CD4-positive, alpha-beta T cell treated with Interleukin-12 subunit alpha and Interleukin-12 subunit beta, for 1 hour (primary cell): ENCODE measurements at regions not wholly inside any gene's neighbourhood (a gene's known extent, or its start where the extent isn't known, plus 50 kb on each side); places are given as distances from the start of the nearest gene placed in this dataset.
"Not testable (repeated sequence)": the region's sequence is repeated elsewhere in the genome, so short reads cannot be mapped to it uniquely, and the experiment has no call there.

Source experiments
- DNase-seq: peaks from one replicate; pipeline ENCODE4 v3.0.0-alpha.2; 2020

DNA sequence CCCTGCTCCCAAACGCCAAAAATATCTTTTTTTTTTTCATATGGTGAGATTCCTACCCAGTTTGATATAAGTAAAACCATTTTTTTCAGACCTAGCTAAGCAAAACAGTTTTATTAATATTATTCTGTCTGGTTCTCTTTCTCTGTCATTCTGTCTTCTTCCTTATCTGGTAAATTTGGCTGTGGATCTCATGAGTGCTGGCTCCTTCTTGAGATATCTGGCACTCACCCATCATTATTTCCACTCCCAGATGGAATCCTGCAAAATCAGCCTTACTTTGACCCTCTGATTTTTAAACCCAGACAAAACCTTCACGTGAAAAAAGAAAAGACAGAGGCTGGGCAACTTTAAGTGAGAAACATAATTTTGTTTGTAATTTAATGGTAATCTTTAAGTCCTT is 373.6 kb downstream of the NYAP2 start:
- DNase-seq = no peak

DNA sequence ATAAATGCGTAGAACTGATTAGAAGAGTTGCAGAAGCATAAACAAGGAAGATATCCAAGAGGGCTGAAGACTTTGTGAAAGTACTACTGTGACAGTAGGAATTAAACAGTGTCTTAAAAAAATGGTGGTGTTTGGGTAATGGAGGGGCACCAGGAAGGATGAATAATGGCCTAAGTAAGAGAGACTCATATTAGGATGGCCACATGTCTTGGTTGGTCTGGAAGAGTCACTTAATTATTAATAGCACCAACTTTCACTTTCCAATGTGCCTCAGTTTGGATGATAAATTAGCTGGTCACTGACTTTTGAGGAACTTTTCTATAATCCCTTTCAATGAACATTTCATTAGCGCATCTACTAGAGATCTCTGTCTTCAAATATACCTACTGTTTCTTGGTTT is 372.2 kb downstream of the NYAP2 start:
- DNase-seq = no peak

DNA sequence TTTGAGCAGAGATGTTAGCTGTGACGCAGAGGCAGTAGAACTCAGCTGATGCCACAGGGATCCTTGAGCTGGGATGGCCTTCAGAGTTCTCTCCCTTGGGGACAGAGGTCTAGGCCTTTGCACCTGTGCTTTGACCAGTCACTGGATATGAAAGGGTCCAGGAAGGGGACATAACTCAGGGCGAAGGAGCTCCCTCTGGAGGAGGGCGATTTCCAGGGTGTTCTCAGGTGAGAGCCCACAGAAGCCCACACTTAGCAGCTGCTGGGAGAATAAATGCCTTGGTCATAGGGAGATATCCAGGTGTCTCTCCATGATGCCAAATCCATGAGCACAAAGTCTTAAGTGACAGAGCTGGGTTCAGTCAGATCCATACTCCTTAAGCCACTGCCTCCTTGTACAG is 369.2 kb downstream of the NYAP2 start:
- no peak for DNase-seq

DNA sequence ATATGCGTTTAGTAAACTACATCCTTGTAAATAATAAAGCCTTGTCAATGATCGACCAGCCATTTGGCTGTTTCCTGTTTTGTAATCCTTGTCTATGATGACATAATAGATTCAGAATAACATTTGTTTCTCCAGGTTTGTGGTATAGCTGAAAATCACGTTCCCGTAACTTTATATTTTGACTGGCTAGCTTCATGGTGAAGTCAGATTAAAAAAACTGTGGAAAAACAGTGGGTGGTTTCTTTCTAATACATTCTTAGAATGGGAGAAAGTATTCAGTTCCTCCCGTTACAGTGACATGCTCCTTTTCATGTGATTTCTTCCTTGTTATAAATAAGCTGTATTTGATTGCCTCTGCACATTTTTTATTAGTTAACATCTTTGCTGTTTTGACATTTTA is 366.9 kb downstream of the NYAP2 start:
- no peak for DNase-seq

DNA sequence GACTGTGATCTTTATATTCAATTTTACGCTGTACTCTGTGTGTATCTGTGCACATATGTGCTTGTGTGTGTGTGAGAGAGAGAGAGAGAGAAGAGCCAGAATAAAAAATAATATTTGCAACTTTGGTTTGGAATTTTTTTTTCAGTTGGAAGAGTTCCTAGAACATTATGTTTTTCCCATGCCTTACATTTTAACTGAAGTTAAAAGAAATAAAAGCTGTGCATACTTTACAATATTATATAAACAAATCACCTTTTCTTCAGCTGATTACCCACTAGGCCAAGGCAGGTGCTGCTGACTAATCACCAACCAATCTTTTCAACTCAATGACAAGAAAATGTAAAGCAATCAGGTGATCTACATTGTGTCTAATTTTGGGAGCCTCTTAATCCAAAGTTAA is 366.3 kb downstream of the NYAP2 start:
- no peak for DNase-seq

DNA sequence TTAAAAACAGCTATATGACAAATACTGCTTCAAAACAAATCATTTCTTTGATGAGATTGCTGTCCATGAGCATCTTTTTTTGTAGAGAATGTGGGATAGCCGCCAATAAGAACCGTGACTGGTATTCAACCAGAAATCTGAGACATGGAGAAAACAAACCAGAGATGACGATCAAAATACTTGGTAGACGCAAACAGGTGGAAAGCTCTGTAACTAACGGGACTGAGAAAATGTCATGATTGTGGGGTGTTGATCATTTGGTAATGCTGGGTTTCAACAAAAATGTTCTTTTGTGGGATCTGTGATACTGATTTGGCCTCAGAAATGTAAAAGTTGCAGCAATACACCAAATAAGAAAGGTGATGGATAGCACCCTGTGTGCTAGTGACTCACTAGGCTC is 364.8 kb downstream of the NYAP2 start:
- DNase-seq = no peak

DNA sequence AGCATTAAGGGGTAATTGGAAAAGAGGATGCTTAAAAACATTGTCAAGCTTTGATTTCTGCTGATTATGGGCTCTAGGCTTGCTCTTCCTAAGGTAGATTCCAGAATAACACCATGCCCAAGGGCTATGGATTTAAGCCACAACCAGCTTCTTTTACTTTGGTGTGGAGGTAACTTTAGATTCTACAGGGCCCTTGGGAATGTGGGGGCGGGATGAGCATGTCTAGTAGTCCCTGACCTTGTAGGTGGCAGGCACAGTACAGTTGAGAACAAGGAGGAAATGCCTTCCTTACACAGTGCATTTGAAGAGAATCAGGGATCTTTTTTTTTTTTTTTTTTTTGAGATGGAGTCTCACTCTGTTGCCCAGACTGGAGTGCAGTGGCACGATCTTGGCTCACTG is 364.2 kb downstream of the NYAP2 start:
- DNase-seq = no peak

DNA sequence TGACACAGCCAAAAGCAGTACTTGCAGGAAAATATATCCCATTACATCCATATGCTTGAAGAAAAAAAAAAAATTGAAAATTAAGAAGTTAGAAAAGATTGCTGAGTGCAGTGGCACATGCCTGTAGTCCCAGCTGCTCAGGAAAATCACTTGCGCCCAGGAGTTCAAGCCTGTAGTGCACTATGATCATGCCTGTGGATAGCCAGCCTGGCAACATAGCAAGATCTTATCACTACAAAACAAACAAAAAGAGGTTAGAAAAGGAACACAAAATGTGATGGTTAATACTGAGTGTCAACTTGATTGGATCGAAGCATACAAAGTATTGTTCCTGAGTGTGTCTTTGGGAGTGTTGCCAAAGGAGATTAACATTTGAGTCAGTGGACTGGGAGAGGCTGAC is 361.9 kb downstream of the NYAP2 start:
- no peak for DNase-seq

DNA sequence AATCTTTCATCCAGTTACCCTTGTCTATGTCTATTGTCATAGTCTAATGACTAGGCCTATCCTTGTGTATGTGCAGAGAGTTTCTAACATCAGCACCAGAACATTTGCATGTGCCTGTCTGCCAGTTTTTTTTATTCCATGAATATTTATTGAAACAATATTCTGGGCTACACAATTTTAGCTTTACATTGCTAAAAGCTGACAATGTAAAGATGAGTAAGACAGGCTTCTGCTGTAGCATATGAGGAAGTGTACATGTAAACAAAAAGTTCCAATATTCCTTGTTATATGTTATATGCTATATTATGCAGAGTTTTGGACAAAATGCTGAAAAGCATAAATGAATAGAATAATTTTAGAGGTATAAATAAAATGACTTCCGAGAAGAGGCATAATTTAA is 357.7 kb downstream of the NYAP2 start:
- DNase-seq = no peak

DNA sequence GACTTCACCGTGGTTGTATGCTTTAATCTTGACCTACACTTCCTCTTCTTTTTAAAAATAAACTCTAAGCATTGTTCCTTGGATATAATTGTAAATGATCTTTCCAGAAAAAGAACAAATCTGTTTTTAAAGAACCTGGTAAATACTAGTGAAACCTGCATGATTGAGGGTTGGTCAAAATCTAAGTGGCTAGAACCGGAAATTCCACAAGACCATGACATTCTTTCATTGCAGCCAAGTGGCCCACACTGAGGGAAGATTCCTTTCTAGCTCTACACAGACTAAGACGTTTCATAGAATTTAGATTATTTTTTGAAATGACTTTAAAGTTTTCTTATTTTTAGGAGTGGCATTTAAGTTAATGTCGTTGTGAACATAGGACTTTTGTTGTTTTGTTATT is 356.7 kb downstream of the NYAP2 start:
- DNase-seq = no peak

DNA sequence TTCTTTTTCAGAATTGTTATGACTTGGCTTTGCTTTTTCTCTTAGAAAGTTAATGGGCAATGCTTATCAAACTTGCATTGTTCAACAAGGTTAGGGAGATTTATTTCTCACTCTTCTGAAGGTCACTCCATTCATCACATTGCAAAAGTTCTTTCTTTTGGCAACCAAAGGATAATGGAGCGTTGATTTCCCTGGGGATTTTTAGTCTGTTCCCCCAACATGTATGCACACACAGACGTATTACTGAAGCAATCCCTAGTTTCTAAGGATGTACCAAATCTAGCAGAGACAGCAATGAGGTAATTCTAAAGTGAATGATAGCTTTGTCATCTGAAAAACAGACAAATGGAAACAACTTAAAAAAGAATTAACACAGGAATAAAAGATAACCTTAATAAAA is 349.1 kb downstream of the NYAP2 start:
- DNase-seq = no peak

DNA sequence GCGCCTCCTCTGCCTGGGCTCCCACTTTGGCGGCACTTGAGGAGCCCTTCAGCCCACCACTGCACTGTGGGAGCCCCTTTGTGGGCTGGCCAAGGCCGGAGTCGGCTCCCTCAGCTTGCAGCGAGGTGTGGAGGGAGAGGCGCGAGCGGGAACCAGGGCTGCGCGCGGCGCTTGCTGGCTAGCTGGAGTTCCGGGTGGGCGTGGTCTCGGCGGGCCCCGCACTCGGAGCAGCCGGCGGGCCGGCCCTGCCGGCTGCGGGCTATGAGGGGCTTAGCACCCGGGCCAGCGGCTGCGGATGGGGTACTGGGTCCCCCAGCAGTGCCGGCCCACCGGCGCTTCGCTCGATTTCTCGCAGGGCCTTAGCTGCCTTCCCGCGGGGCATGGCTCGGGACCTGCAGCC is 344.5 kb downstream of the NYAP2 start:
- DNase-seq = not testable (repeated sequence)

DNA sequence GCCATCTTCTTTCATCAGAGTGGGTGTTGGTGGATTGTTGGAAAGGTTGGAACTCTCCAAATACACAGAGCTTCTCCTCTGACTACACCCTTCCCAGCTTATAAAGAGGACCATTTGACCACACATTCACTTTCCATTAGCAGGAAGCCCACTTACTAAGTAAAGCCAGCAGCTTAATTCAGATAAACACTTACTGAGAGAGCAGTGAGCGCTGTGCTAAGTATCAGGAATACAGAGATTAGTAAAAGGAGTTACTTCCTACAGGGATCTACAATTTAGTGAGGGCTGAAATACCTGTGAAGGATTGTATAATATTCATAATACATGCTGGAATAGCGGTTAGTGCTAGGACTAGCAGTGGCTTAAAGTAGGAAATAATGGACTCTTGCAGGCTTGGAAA is 343.0 kb downstream of the NYAP2 start:
- no peak for DNase-seq

DNA sequence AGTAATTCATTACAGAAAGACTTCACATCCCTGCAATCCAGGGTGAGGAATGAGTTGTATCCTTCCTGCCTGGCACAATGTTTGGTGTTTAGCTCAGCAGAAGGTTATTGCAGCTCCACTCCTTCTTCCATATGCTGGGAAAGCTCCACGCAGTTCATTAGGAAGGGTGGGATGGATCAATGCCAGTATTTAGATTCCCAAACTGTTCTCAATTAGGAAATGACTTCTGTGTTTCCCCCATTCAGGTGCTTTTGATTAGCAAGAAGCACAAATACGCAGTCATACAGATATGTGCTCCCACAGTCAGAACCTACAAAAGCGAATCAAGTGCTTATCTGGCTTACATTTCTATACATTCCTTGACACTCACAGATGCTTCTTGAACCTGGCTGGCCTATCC is 340.6 kb downstream of the NYAP2 start:
- DNase-seq = no peak

DNA sequence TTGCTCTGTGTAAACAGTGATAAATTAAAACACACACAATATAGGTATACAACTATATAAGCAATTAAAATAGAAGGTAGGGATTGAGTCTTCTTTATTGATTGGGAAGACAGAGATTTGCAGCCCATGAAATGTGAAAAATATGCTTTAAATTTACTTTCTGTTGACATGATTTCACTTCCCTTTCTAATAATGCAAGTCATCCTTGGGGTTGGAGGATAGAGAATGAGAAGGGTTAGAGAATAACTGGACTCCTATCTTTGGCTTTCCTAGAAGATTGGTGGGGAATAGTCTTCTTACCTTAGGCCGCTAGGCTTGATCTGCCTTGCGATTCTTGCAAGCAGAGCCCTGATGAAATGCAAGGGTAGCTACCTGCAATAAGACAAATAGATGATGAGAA is 339.8 kb downstream of the NYAP2 start:
- no peak for DNase-seq

DNA sequence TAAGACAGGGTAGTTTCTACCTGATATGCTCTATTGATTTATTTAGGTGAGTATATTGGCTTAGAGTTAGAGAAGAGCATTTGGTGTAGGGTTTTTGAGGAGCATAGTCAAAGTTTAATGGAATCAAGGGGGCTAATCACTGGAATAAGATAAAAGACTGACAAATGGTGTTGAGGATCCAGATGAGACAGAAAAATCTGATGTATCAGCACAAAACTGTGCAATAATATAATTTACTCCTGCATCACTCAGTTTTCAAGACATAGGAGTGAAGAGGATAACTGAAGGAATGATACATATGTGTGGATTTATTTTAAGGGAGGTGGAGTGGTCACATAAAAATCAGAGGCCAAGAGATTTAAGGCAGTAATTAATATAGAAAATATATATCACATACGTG is 339.2 kb downstream of the NYAP2 start:
- DNase-seq = no peak

DNA sequence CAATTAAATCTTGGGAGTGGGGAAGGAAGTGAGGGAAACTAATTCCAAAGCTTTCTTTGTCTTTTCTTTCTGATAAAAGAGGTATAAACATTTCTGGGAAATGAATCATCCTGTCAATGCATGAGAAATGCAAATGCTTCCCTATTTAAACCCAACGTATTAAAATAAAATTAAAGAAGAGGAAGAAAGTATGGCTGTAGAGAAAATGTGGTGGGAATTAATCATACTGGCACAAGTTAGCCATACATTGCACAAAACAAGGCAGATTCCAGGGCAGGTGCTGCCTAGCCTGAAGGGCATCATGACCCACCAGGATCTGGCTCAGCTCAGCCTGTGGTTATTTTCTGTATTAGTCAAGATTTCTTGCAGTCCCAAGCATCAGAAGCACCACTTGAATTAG is 338.0 kb downstream of the NYAP2 start:
- no peak for DNase-seq

DNA sequence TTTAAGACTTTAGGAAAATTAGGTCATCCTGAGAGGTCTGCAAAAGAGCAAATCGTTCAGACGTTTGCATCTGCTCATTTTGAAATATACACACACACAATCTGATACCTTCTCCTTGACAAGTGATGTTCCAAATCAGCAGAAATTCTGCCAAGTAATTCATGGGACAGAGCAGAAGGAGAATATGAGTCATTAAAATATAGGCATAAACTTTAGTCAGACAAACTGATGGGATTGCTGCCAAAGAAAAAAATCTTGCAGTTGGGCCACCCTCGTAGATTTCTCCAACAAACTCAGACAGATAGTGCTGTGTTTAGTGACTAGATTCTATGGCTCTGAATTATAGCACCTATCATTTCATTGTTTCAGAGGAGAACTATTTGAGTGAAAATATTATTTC is 336.3 kb downstream of the NYAP2 start:
- DNase-seq = no peak

DNA sequence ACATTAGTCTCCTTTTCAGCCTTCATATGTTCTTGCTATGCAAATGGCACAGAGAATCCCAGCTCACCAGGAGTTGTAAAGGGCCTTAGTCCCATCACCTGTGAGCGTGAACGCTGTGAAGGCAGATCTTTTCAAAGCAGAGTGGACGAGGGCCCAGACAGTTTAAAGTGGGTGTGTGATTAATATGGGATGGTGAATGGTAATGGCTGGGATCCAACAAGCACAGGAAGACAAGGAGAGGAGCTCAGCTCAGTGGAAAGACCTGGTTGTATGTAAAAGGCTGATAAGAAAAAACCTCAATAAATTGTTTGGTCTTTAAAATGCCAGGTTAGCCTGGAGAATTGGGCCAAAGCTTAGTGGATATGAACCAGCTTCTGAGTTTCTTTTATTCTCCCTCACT is 326.2 kb downstream of the NYAP2 start:
- DNase-seq = no peak
